ENCODE measurements at regions not wholly inside any gene's neighbourhood (a gene's known extent, or its start where the extent isn't known, plus 50 kb on each side); places are given as distances from the start of the nearest gene placed in this dataset.

- Histone ChIP-seq H4K20me1 (ENCODE audit: control insufficient read depth, insufficient read depth, insufficient read length) (no peaks in the 10 kb centered on the region), H3K79me1 (ENCODE audit: insufficient read depth, low read depth, low read length, poor library complexity, severe bottlenecking) (no peaks in the 10 kb centered on the region), H2BK15ac (ENCODE audit: low read depth, low read length) (no peak overlapping the region), H3K23me2 (ENCODE audit: insufficient read length, low read depth, low read length, poor library complexity, severe bottlenecking) (no peaks in the 10 kb centered on the region), H3K9ac (ENCODE audit: extremely low read depth, insufficient read length, low read length) (no peak overlapping the region), H3K79me2 (ENCODE audit: insufficient read depth, low read length) (no peaks in the 10 kb centered on the region), H3K14ac (ENCODE audit: insufficient read depth, low read length) (no peak overlapping the region), H3T11ph (ENCODE audit: low read length) (no peak overlapping the region), H4K8ac (replicated peaks; ENCODE audit: insufficient read length, low read depth, low read length) (no peak overlapping the region), H4K91ac (ENCODE audit: insufficient read length, low read depth, low read length) (no peak overlapping the region), H2BK5ac (ENCODE audit: insufficient read length, low read length) (no peak overlapping the region), H2AK5ac (ENCODE audit: insufficient read length, low read length) (no peak overlapping the region), H3K4ac (ENCODE audit: low read depth, low read length) (no peak overlapping the region), H3K4me1 (ENCODE audit: insufficient read depth, low read length) (no peaks in the 10 kb centered on the region), H3K18ac (ENCODE audit: insufficient read length, low read depth, low read length) (no peak overlapping the region), H2BK20ac (ENCODE audit: low read depth, low read length, poor library complexity, severe bottlenecking) (no peak overlapping the region), H3K9me3 (ENCODE audit: control insufficient read depth, low read depth, low read length) (no peaks in the 10 kb centered on the region), H3K23ac (ENCODE audit: insufficient read length, low read depth, low read length) (no peak overlapping the region), H2BK120ac (ENCODE audit: low read depth, low read length, poor library complexity, severe bottlenecking) (no peak overlapping the region), H2BK12ac (ENCODE audit: insufficient read length, low read depth, low read length) (no peak overlapping the region), H3K27ac (ENCODE audit: insufficient read length, low read depth, low read length) (no peak overlapping the region), H3K4me2 (ENCODE audit: insufficient read depth, insufficient read length, low read length) (no peak overlapping the region), H3K27me3 (ENCODE audit: insufficient read depth, low read length) (no peaks in the 10 kb centered on the region), H2AFZ (ENCODE audit: low read length) (no peak overlapping the region), H3K56ac (ENCODE audit: insufficient read length, low read depth, low read length) (no peak overlapping the region), H4K5ac (ENCODE audit: insufficient read length, low read depth, low read length) (no peak overlapping the region)
- no peak for TF ChIP-seq CTCF (conservative IDR thresholded peaks at IDR 0.05)
- H3K27me3 Mint-ChIP-seq (ENCODE audit: low read depth): no peaks in the 10 kb centered on the region
- H3K27ac Mint-ChIP-seq: no peak overlapping the region
- no peak for DNase-seq
- no peaks in the 10 kb centered on the region for H3K9me3 Mint-ChIP-seq
- H3K4me1 Mint-ChIP-seq: no peaks in the 10 kb centered on the region
- no peaks in the 10 kb centered on the region for H3K36me3 Mint-ChIP-seq (ENCODE audit: insufficient read depth in 1 of 3, low read depth in 3 of 3)
- H3K4me3 Mint-ChIP-seq: no peak overlapping the region
- WGBS (ENCODE audit: extremely low coverage, insufficient read length, low lambda C conversion rate): no CpG with 5 or more reads among the region's 1 CpG
Measured at GRCh38 chr2:225765820-225766219, 366.3 kb downstream of the NYAP2 start.

All from H9 (cell line).